CD4-positive, alpha-beta T cell treated with Interleukin-6 for 4 hours (primary cell): ENCODE measurements at regions not wholly inside any gene's neighbourhood (a gene's known extent, or its start where the extent isn't known, plus 50 kb on each side); places are given as distances from the start of the nearest gene placed in this dataset.

Source experiments
- DNase-seq: peaks from one replicate; pipeline ENCODE4 v3.0.0-alpha.2; 2020; ENCODE audit warnings: mixed read lengths

DNA sequence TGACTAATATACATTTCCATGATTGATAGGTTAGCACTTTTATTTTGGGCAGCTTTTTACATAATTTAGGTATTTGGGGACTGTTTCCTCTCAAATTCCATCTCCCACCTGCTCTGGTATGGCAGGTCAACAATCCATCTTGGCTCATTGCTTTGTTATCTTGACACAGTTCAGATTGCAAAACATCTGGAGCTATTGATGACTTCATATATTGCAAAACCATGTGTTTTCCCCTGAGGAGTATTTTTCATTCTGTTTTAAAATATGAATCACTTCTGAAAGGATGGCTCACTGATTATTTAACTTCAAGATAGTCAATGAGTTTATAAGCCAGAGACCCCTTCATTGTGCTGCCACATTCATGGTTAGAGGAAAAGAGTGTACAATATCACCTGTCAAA is 1206.0 kb upstream of the C9orf72 start:
- DNase-seq: no peak

DNA sequence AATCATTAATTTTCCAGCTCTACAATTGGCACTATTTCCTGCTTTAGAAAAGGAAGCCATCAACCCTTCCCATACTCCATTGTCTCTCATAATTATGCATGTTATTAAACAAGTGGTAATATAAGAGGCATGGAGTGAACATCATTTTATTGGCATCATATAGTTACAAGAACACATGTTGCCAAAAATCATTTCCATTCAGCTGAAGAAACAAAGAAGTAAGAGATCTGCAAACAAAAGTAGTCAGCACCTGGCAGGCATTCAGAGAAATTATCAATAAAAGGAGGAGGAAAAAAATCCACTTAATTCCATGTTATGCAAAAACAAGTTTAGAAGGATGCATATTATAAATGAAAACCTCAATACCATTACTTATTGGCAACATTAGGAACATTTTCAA is 1208.2 kb upstream of the C9orf72 start:
- no peak for DNase-seq

- DNase-seq: no peak
Measured at GRCh38 chr9:28782630-28783029, 1209.3 kb upstream of the C9orf72 start.

DNA sequence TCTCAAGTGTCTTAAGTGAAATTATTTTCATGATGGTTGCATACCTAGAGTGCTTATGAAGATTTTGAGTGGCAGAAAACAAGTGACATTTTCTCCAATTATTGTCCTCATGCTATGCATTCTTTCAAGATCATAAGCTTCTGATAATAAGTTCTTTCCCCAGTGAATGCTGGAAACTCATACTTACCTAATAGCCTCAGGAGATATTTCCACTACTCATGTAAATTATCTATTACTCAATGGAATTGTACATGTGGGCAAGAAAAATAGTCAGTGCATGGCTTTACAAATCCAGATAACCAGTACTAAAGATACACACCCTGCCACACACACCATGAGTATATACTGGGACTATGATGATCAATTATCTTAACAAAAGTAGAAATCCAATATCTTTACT is 1219.4 kb upstream of the C9orf72 start:
- no peak for DNase-seq

DNA sequence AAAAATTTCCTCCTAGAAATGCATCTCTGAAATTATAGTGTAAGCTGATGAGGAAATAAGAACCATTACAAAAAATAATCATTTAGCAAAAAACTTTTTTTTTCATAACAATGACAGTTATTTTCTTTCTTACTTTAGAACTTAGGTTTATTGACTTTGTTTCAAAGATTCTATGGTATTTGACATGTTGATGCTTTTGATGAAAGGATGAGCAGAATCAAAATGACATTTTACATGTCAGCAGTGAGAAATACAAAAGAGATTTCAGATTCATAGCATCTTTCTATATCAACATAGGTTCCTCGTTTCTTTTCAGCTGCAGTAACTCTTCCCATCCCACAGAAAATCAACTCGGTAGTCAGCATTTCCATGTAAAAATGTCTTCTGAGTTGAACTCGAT is 1226.6 kb upstream of the C9orf72 start:
- DNase-seq: no peak

DNA sequence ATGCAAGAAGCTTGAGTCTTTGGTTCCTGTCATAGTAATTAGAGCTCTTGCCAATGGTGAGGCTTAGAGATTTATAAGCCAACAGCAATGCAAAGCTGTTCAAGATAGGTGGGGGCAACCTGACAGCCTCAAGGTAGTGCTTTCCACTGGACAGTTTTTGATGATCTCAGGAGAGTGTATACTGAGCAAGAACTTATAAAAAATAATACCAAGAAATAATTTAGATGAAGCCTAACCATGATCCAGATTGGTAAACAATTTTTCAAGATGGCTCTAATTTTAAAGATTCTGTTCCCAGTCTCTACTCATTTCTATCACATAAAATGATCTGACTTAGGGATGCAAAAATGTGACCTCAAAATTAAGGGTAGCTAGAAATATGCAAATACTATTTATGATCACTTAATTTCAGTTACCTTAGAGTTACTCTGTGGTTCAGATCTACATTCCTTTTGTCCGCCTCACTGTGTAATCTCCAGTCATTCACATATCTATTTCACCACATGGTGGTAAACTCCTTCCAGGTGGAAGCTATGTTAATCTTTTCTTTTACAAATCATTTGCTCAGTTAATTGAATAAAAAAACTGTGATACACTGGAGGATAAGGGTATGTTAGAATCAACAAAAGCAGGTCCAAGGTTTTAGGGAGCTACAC is 1228.0 kb upstream of the C9orf72 start:
- no peak for DNase-seq

GRCh38 chr9:28805197-28805596 is 1231.9 kb upstream of the C9orf72 start:
- no peak for DNase-seq

DNA sequence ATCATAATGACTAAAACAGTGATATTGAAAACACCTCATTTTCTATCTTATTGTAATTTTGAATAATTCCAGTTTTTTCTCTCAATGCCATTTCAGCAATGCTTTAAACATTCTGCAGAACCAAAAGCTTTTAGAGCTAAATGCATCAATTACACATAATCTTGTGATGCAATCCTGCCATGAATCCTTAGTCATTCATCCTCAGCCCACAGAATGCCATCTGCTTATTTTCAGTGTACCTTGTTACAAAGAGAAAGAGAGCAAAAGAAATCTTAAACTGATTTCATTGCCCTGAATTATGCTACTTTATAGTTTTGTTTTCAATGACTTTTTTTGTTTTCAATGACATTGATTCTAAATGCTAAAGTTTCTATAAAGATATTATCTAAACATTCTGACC is 1234.8 kb upstream of the C9orf72 start:
- DNase-seq: no peak

GRCh38 chr9:28810388-28811075 is 1237.3 kb upstream of the C9orf72 start:
- no peak for DNase-seq

DNA sequence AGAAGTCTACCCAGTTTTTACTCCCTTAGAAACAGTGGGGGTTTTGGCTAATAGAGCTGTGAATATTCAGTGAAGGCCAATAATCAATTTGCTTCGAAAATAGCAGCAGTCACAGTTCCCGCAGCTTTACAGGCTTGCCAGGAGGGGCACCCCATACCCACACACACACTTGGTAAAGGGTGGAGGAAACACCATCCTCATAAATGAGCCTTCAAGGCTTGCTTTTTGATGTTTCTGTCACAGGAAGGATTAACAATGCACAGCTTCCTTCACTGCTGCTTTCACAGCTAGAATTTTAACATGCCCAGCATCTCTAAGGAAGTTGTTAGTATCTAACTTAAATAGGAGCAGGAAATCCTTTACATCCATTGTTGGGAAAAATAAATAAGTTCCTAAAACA is 1247.5 kb upstream of the C9orf72 start:
- DNase-seq: no peak

GRCh38 chr9:28821240-28821639 is 1248.0 kb upstream of the C9orf72 start:
- DNase-seq: no peak

GRCh38 chr9:28824432-28824963 is 1251.2 kb upstream of the C9orf72 start:
- no peak for DNase-seq

DNA sequence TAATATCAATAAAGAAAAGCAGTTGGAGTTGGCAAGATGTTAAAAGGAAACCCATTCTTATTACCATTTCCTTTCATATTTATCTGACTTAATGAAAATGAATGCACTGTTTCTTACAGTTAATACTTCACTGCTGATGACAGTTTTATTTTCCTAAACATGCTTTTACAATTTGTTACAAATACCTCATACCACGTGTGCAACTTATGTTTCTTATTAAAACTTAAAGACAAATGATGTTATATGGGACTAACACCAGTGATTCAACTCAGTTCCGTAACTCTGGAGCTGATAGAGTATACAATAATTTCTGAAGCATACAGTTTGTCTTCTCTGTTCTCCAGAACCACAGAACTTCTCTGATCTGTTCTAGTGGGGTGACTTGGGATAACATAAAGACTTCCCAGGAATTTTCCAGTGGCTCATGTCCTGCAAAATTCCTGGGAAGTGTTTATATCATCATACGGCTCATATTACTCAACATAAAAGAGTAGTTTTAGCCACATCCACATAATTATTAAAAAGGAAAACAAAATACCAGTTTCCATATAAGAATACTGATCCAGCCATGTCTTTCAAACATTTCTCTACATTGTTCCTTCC is 1259.0 kb upstream of the C9orf72 start:
- DNase-seq: no peak

- no peak for DNase-seq
Measured at GRCh38 chr9:28834156-28834555, 1260.9 kb upstream of the C9orf72 start.

GRCh38 chr9:28839778-28840430 is 1266.6 kb upstream of the C9orf72 start:
- no peak for DNase-seq

DNA sequence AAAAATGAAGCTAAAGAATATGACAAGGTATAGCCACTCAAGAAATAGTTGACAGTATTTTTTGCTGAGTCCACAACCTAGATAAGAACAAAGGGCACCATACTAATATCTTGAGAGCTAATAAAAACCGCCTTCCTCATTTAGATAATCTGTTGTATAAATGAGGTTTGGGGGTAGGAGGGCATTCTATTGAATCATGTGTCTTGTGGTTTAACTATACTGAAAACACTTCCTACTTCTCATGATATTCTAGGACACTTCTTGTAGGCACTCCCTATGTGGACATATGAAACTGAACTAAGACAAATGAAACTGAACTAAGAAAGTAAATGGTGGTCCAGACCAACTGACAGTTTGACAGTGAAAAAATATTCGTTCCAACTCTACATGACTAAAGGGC is 1268.5 kb upstream of the C9orf72 start:
- no peak for DNase-seq

DNA sequence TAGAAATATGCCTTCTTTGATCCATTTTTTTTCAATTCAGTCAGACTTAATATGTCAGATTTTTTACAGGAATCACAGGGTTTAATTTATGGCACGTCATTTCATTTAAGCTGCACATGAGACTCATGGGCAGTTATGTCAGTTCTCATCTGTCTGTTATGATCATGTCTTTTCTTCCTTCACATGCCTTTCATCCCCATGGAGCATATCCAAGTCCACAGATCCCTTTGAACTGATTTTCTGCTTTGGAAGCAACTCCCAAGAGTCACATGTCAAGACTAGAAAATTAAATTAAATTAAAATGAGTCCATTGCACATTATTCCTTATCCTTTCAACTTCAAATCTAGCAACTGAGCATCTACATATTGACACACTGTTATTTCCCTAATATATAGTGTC is 1274.0 kb upstream of the C9orf72 start:
- no peak for DNase-seq

- no peak for DNase-seq
Measured at GRCh38 chr9:28848671-28849070, 1275.4 kb upstream of the C9orf72 start.

DNA sequence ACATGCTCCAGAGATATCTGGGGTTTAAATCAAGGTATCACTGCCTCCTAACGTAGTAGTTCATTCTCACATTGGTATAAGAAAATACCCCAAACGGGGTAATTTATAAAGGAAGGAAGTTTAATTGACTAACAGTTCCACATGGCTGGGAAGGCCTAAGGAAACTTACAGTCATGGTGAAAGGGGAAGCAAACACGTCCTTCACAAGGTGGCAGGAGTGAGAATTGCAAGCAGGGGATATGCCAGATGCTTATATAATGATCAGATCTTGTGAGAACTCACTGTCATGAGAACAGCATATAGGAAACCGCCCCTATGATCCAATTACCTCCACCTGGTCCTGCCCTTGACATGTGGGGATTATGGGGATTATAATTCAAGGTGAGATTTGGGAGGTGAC is 1280.2 kb upstream of the C9orf72 start:
- DNase-seq: no peak

- DNase-seq: no peak
Measured at GRCh38 chr9:28866951-28867350, 1293.7 kb upstream of the C9orf72 start.

GRCh38 chr9:28868228-28868990 is 1295.1 kb upstream of the C9orf72 start:
- DNase-seq: no peak

DNA sequence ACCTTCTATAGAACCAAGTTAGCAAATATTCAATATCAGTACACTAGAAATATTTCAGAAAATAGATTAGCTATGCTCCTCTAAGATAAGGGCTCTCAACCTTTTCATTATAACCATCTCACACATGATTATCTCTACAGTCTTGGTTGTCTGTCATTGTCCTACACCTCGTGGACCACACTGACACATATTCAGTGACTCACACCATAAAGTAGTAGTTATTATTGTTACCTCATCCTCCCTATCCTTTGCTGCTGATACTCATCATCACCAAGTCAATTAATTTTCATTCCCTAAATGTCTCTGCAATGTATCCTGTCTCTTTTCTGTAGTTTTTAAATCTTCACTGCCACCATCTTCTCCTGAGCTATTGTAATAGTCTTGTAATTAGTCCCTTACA is 1309.2 kb upstream of the C9orf72 start:
- DNase-seq: no peak

- no peak for DNase-seq
Measured at GRCh38 chr9:28883234-28883633, 1310.0 kb upstream of the C9orf72 start.
